Renal pelvis (tissue), 1 donor: ENCODE measurements at regions not wholly inside any gene's neighbourhood (a gene's known extent, or its start where the extent isn't known, plus 50 kb on each side); places are given as distances from the start of the nearest gene placed in this dataset.
"Not testable (repeated sequence)": the region's sequence is repeated elsewhere in the genome, so short reads cannot be mapped to it uniquely, and the experiment has no call there.

ENCODE experiments used
- DNase-seq: peaks from one replicate; pipeline ENCODE4 v3.0.0-alpha.2; 2013

- DNase-seq = no peak
These were observed 692.4 kb downstream of the MTRR start for GRCh38 chr5:8561224-8561840.

GRCh38 chr5:8561854-8562253 lies 692.9 kb downstream of the MTRR start:
- DNase-seq = no peak

DNA sequence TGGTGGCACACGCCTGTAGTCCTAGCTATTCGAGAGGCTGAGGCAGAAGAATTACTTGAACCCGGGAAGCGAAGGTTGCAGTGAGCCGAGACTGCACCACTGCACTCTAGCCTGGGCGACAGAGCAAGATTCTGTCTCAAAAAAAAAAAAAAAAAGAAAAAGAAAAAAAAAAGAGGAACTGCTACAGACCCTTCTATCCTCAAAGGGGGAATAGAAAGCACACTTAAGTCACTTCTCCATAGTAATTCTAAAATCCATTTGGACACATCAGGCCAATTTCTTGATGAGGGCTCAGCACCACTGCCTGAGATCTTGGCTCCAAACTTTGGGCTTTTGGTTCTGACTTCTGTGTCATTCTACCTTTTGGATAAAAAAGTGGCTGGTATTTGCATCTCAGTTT lies 694.6 kb downstream of the MTRR start:
- not testable (repeated sequence) for DNase-seq

DNA sequence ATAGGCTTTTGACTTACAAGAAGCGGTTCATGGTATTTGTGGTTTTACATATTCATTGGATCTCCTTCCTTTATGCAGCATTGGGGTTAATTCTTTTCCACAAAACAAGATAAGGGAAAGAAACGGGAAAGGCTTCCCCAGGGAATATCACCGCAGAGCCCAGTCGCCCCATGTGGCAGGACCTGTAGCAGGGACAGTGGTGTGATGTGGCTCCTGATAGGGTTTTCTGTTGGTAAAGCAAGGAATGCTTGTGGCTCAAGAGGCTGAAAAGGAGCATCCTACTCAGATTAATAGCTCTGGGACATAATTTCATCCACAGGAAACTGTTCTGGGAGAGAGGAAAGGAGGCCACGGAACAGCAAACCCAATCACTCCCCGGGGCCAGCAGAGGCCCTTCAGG lies 699.9 kb downstream of the MTRR start:
- DNase-seq = no peak

GRCh38 chr5:8570528-8570927 lies 701.6 kb downstream of the MTRR start:
- DNase-seq = no peak

- DNase-seq = no peak
These were observed 707.2 kb downstream of the MTRR start for GRCh38 chr5:8576178-8576577.

- DNase-seq = no peak
These were observed 708.8 kb downstream of the MTRR start for GRCh38 chr5:8577792-8578191.

GRCh38 chr5:8580298-8580697 lies 711.4 kb downstream of the MTRR start:
- no peak for DNase-seq

- no peak for DNase-seq
These were observed 712.1 kb downstream of the MTRR start for GRCh38 chr5:8581047-8581446.

DNA sequence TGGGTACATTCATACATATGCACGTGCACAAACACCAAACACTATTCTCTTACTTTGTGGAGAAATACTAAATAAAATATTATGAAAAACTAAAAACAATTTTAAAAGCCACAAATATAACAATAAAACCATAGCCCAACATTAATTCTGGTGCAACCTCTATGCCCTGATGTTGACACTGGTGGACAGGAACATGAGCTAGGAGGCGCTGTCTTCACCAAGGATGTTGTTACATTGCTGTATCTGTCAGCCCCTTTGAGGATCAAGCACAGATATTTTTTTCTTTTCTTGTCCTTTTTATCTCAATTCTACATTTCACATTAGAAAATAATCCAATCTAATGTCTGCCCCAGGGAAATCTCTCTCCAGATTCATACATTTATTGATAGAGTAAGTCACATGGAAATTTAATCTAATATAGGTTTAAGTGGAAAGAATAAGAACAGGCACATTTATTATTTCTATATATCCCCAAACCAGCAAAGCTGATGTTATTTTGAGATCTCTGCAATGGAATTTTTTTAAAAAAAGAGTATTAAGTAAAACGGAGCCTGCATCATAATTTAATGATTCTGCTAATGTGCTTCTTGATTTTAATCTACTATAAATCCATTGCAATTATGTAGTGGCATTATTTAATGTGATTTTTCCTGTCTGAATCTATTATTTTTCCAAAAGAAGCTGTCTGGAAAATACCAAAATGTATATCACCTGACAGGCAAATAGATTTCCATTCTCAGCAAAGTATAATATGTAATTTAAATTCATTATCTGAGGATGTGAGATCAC lies 716.5 kb downstream of the MTRR start:
- DNase-seq = no peak

DNA sequence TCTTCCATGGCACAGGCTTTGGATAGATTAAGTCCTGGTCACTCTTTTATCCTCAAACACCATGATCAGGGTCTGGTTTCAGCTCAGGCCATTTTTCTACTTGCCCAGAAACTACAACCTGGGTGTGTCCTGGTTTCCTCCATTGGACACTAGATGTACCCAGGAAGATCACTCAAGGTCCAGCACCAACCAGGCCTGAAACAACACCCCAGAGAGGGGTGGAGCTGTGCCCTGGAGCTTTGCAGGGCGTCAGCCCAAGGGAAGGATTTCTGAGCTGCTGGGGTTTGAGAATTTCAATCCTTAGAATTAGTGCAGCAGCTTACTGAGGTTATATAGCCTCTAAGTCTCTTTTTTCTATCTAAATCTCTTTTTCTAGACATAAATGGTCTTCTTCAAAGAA lies 722.0 kb downstream of the MTRR start:
- no peak for DNase-seq

- DNase-seq = no peak
These were observed 729.4 kb downstream of the MTRR start for GRCh38 chr5:8598356-8598755.

DNA sequence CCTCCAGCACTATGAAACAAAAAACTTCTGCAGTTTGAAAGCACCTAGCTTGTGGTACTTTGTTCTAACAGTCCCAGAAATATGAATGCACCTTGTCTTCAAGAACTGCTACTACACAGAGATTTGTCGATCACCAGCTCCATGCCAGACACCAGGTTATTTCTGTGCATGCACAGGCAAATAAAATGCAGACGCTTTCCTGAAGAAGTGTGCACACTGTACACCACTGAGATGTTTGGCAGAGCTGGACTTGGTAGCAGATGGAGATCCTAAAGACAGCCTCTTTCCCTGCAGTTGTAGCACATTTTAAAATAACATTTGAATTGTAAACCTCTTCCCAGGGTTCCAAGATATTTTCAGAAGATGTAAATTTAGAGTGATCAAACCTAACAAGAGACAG lies 730.0 kb downstream of the MTRR start:
- no peak for DNase-seq

DNA sequence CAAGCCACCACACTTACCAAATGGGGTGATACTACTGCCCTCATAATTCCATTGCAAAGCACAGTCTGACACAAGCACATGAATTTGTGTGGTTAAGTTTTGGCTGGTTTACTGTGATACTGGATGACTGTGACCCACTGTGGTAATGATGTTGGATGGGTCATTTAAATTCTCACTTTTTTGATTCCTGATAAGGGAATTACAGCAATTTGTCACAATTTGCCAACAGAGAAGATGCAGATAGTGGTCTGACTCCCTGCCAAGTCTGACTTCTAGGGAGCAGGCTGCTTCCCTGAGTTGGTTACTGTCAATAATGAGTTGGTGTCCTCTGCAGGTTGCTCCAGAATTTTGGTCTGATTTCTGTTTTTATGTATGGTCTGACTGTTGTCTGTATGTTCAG lies 731.9 kb downstream of the MTRR start:
- DNase-seq = no peak

DNA sequence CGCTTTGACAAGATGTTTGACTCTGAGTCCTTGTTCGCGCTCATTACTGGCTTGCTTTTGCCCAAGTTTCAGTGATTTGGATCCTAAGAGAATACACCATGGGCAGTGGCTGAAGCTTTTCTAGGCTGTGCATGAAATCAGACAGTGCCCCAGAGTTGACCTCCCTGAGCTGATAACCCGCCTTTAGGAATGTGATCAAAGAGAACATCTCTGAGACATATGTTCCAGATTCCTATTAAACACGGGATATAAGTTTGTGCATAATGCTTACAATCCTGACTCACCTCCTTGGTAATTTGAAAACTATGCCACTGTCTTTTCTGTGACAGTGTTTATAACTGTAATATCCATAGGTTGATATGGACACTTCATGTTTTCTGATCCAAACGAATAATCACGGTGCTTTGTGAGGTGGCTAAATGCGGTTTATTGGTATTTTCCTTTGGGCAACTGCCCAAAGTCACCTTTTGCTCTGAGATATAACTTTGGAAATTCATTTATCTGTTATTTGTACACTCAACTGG lies 732.9 kb downstream of the MTRR start:
- no peak for DNase-seq

DNA sequence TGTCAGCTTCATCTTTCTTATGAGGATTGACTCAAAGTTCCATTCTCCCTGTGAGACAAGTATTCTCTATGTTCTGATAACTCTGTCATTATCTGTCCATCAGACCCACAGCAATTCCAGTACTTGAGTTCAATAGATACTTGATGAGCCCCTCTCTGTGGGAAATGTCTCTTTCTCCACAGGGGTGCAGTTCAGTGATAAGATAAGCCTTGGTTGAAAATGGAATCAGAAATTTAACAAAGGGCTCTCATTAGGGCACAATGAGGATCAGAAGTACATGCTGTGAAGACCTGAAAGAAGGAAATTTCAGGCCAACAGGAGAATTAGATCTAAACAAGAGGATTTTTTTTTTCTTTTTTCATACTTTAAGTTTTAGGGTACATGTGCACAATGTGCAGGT lies 737.3 kb downstream of the MTRR start:
- DNase-seq = no peak

GRCh38 chr5:8611067-8611466 lies 742.1 kb downstream of the MTRR start:
- no peak for DNase-seq

- no peak for DNase-seq
These were observed 744.2 kb downstream of the MTRR start for GRCh38 chr5:8613078-8613685.

- no peak for DNase-seq
These were observed 746.4 kb downstream of the MTRR start for GRCh38 chr5:8615142-8615858.

GRCh38 chr5:8628521-8628920 lies 759.6 kb downstream of the MTRR start:
- no peak for DNase-seq

- DNase-seq = no peak
These were observed 764.3 kb downstream of the MTRR start for GRCh38 chr5:8633259-8633658.

GRCh38 chr5:8633696-8634095 lies 764.7 kb downstream of the MTRR start:
- no peak for DNase-seq

- DNase-seq = no peak
These were observed 765.3 kb downstream of the MTRR start for GRCh38 chr5:8634219-8634618.
